NT2/D1 (cell line): ENCODE measurements at regions not wholly inside any gene's neighbourhood (a gene's known extent, or its start where the extent isn't known, plus 50 kb on each side); places are given as distances from the start of the nearest gene placed in this dataset.

Experiments
- YY1 ChIP-seq: IDR thresholded peaks from 2 replicates; pipeline ENCODE4 v1.6.1; 2011; ENCODE audit not compliant: insufficient read length, insufficient read depth
- ZNF274 ChIP-seq: IDR thresholded peaks from 2 replicates; pipeline ENCODE4 v1.6.1; 2011; ENCODE audit warnings: mild to moderate bottlenecking, low read depth, low read length

- TF ChIP-seq YY1 (no peak), ZNF274 (no peak)
Observed at GRCh38 chr1:87705233-87705632, 376.6 kb downstream of the LMO4 start.
